ENCODE measurements at regions not wholly inside any gene's neighbourhood (a gene's known extent, or its start where the extent isn't known, plus 50 kb on each side); places are given as distances from the start of the nearest gene placed in this dataset.

GRCh38 chr1:230495891-230496385, 69.8 kb upstream of the PGBD5 start:
- TF ChIP-seq, protein P1, sequence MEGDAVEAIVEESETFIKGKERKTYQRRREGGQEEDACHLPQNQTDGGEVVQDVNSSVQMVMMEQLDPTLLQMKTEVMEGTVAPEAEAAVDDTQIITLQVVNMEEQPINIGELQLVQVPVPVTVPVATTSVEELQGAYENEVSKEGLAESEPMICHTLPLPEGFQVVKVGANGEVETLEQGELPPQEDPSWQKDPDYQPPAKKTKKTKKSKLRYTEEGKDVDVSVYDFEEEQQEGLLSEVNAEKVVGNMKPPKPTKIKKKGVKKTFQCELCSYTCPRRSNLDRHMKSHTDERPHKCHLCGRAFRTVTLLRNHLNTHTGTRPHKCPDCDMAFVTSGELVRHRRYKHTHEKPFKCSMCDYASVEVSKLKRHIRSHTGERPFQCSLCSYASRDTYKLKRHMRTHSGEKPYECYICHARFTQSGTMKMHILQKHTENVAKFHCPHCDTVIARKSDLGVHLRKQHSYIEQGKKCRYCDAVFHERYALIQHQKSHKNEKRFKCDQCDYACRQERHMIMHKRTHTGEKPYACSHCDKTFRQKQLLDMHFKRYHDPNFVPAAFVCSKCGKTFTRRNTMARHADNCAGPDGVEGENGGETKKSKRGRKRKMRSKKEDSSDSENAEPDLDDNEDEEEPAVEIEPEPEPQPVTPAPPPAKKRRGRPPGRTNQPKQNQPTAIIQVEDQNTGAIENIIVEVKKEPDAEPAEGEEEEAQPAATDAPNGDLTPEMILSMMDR (IDR thresholded peaks at IDR 0.05), result no peak
- no peak for TF ChIP-seq POLR2A (IDR thresholded peaks at IDR 0.05)
